ENCODE measurements at regions not wholly inside any gene's neighbourhood (a gene's known extent, or its start where the extent isn't known, plus 50 kb on each side); places are given as distances from the start of the nearest gene placed in this dataset.

DNA sequence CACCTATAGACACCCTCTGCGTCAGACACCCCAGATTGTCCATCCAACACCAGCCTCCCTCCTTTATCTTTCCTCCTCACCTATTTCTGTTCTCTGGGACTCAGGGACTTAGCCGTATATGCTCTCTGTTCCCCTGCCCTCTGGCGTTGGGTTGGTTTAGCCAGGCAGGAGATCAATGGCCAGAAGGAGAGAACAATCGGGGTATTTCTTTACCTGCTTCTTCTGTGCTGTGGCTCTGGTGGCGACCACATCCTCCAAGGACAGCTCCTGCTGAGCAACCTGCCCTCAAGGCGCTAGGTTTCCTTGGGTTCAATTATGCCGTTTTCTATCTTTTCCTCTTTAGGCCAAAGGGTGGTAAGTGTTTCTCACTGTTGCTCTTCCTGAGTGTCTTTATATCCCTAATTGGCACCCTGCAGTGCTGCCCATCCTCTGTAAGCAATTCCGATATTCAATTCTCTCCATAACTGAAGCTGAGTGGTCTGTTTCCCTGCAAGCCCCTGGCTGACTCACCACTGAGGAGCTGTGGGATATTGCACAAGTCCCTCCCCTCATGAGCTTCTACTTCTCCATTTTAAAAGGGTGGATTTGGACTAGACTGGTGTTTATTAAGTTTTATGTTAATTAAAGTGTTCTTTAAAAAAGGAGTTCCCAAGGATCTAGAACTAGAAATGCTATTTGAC lies 63.7 kb upstream of the TMTC4 start:
- ChIA-PET CTCF (no interaction called here), POLR2A (no interaction called here)
- TF ChIP-seq, protein P1, sequence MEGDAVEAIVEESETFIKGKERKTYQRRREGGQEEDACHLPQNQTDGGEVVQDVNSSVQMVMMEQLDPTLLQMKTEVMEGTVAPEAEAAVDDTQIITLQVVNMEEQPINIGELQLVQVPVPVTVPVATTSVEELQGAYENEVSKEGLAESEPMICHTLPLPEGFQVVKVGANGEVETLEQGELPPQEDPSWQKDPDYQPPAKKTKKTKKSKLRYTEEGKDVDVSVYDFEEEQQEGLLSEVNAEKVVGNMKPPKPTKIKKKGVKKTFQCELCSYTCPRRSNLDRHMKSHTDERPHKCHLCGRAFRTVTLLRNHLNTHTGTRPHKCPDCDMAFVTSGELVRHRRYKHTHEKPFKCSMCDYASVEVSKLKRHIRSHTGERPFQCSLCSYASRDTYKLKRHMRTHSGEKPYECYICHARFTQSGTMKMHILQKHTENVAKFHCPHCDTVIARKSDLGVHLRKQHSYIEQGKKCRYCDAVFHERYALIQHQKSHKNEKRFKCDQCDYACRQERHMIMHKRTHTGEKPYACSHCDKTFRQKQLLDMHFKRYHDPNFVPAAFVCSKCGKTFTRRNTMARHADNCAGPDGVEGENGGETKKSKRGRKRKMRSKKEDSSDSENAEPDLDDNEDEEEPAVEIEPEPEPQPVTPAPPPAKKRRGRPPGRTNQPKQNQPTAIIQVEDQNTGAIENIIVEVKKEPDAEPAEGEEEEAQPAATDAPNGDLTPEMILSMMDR (IDR thresholded peaks at IDR 0.05; ENCODE audit: control extremely low read depth, extremely low read depth, low read depth, missing control alignments) = no peak
- no peak for DNase-seq (ENCODE audit: extremely low spot score)

DNA sequence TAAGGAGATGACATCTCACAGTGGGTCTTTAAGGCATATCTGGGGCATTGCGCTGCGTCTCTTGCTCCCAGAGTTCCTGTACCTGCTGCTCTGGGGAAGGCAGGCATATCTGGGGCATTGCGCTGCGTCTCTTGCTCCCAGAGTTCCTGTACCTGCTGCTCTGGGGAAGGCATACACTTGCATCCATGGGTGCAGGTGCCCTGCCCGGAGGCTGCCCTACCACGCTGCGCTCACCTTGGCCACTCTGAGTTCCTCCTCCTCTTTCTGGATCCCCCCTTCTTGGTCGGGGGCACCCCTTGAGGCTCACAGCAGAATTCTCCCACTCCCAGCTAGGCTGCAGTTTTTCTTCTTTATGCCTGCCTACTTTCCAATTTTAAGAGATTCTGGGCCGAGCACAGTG lies 60.9 kb upstream of the TMTC4 start:
- ChIA-PET POLR2A (no interaction called here), CTCF (no interaction called here)
- DNase-seq (ENCODE audit: extremely low spot score) = no peak
- TF ChIP-seq, protein P1 (IDR thresholded peaks at IDR 0.05; ENCODE audit: control extremely low read depth, extremely low read depth, low read depth, missing control alignments) = no peak

DNA sequence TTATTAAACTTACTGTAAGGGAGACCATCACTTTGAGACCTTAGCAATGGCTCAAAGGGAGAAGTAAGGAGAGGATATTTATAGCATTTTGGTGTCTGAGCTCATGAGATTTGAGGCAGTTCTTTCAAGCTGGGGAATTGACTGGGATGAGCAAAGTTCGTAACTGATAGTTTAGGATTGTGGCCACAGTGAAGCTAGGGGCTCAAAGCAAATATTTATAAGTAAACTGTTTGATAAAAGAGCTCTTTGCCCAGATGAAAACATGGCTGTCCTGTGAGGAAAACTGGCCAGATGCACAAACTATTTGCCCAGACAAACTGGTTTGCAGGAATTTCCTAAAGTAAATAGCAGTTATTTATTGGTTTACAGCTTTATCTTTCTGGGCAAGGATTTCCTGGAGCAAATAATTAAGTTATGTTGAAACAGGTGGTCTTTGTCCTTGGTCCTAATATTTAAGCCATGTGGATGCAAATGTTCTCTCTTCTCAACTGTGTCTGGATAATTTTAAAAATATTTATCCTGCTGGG lies 59.7 kb upstream of the TMTC4 start:
- POLR2A ChIA-PET = no interaction called here
- CTCF ChIA-PET = interaction anchor here (1.3 to 1.4 kb wide), 3 partner anchors 10 to 18 kb away, joined by 3 to 6 read pairs (median 4); no protein-coding TSS in a partner anchor
- TF ChIP-seq, protein P1 (IDR thresholded peaks at IDR 0.05; ENCODE audit: control extremely low read depth, extremely low read depth, low read depth, missing control alignments) = no peak
- no peak for DNase-seq (ENCODE audit: extremely low spot score)

- DNase-seq (ENCODE audit: extremely low spot score) = no peak
- POLR2A ChIA-PET = no interaction called here
- CTCF ChIA-PET = interaction anchor here (1.3 to 1.7 kb wide), 3 partner anchors 9 to 19 kb away, joined by 3 to 9 read pairs (median 4); no protein-coding TSS in a partner anchor
- TF ChIP-seq, protein P1 (IDR thresholded peaks at IDR 0.05; ENCODE audit: control extremely low read depth, extremely low read depth, low read depth, missing control alignments) = no peak
Observed at GRCh38 chr13:100733261-100733660, 58.7 kb upstream of the TMTC4 start.

DNA sequence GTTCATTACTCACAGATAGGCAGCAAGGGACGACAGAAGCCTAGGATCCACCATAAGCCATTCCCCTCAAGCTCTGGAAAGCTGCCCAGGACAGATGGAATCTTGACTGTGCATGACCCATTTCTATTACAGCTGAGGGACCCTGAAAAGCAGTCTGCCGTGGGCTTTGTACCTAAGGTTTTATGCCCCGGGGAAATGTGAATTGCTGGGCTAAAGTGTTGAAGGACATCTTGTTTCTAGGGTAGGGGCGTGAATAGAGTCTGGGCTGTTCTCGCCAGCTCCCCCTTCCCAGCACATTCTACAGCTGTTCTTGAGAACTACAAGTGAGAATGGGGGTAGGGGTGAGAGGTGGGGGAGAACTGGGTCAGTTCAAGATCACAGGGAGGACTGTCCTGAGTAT lies 53.6 kb upstream of the TMTC4 start:
- ChIA-PET CTCF (no interaction called here), POLR2A (no interaction called here)
- TF ChIP-seq, protein P1 (IDR thresholded peaks at IDR 0.05; ENCODE audit: control extremely low read depth, extremely low read depth, low read depth, missing control alignments) = no peak
- no peak for DNase-seq (ENCODE audit: extremely low spot score)

DNA sequence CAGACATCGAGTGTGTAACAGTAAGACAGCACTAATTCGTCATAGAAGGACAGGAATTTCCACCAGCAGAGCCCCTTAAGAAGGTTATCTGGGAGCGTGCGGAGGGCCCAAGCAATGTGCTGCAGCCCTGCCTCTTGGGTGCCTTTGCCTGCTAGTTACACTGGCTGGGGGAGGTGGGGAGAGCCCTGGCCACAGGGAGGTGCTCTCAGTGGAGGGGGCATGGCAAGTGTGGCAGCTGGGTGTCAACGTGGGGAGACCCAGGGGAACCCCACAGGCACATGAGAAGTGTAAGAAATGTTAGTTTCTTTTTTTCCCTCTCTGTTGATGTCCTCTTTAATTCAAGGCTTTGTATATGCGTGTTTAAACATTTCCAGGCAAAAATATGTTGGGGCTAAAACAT lies 50.9 kb upstream of the TMTC4 start:
- no peak for DNase-seq (ENCODE audit: extremely low spot score)
- ChIA-PET POLR2A (no interaction called here), CTCF (interaction anchor here (1.4 kb wide), 1 partner anchor 25 kb away, joined by 3 read pairs; no protein-coding TSS in a partner anchor)
- TF ChIP-seq, protein P1 (IDR thresholded peaks at IDR 0.05; ENCODE audit: control extremely low read depth, extremely low read depth, low read depth, missing control alignments) = no peak

Measured in GM10248 (cell line).